NCI-H1092 treated with DMSO at 0.1 percent for 48 hours (cell line): ENCODE measurements at regions not wholly inside any gene's neighbourhood (a gene's known extent, or its start where the extent isn't known, plus 50 kb on each side); places are given as distances from the start of the nearest gene placed in this dataset.
"Not testable (repeated sequence)": the region's sequence is repeated elsewhere in the genome, so short reads cannot be mapped to it uniquely, and the experiment has no call there.

ENCODE experiments used
- DNase-seq: peaks from one replicate; lab custom pipeline; 2025; lab: John Stamatoyannopoulos, UW

GRCh38 chr6:94902974-94903628 lies 674.2 kb upstream of the MANEA start:
- no peak for DNase-seq

GRCh38 chr6:94899191-94899590 lies 678.1 kb upstream of the MANEA start:
- no peak for DNase-seq

GRCh38 chr6:94894300-94894699 lies 683.0 kb upstream of the MANEA start:
- DNase-seq: no peak

- DNase-seq: no peak
These were observed 684.0 kb upstream of the MANEA start for GRCh38 chr6:94893327-94893726.

GRCh38 chr6:94873819-94874218 lies 703.5 kb upstream of the MANEA start:
- not testable (repeated sequence) for DNase-seq

- no peak for DNase-seq
These were observed 715.2 kb upstream of the MANEA start for GRCh38 chr6:94862112-94862511.

- DNase-seq: no peak
These were observed 717.4 kb upstream of the MANEA start for GRCh38 chr6:94859924-94860323.

GRCh38 chr6:94856999-94857398 lies 720.3 kb upstream of the MANEA start:
- not testable (repeated sequence) for DNase-seq

GRCh38 chr6:94851329-94851728 lies 726.0 kb upstream of the MANEA start:
- not testable (repeated sequence) for DNase-seq

- DNase-seq: no peak
These were observed 731.6 kb upstream of the MANEA start for GRCh38 chr6:94845742-94846141.

GRCh38 chr6:94835264-94835663 lies 742.1 kb upstream of the MANEA start:
- no peak for DNase-seq

- DNase-seq: no peak
These were observed 763.5 kb upstream of the MANEA start for GRCh38 chr6:94813806-94814205.

- no peak for DNase-seq
These were observed 776.0 kb upstream of the MANEA start for GRCh38 chr6:94801344-94801743.

- no peak for DNase-seq
These were observed 791.8 kb upstream of the MANEA start for GRCh38 chr6:94785514-94785913.

GRCh38 chr6:94785081-94785480 lies 792.3 kb upstream of the MANEA start:
- not testable (repeated sequence) for DNase-seq

- no peak for DNase-seq
These were observed 808.1 kb upstream of the MANEA start for GRCh38 chr6:94769197-94769596.

GRCh38 chr6:94751641-94752329 lies 825.5 kb upstream of the MANEA start:
- DNase-seq: no peak

- no peak for DNase-seq
These were observed 841.1 kb upstream of the MANEA start for GRCh38 chr6:94736236-94736635.

- DNase-seq: no peak
These were observed 842.1 kb upstream of the MANEA start for GRCh38 chr6:94735270-94735669.

GRCh38 chr6:94734751-94735150 lies 842.6 kb upstream of the MANEA start:
- DNase-seq: no peak

- DNase-seq: no peak
These were observed 844.3 kb upstream of the MANEA start for GRCh38 chr6:94733066-94733465.

- DNase-seq: no peak
These were observed 849.6 kb upstream of the MANEA start for GRCh38 chr6:94727710-94728109.

GRCh38 chr6:94721459-94721858 lies 855.9 kb upstream of the MANEA start:
- DNase-seq: no peak

- no peak for DNase-seq
These were observed 863.9 kb upstream of the MANEA start for GRCh38 chr6:94713446-94713845.
